ENCODE measurements at regions not wholly inside any gene's neighbourhood (a gene's known extent, or its start where the extent isn't known, plus 50 kb on each side); places are given as distances from the start of the nearest gene placed in this dataset.
A peak's percentile ranks its signal among the peaks of the same experiment; 100 is the strongest.

GRCh38 chr1:181142096-181142958, 53.8 kb downstream of the IER5 start (continued):
- TF ChIP-seq ZNF768 (CRISPR knock-in tag; IDR thresholded peaks at IDR 0.05) (peak; percentile 68), ZNF546 (CRISPR knock-in tag; conservative IDR thresholded peaks at IDR 0.05) (no peak), CBFB (CRISPR knock-in tag; IDR thresholded peaks at IDR 0.05) (no peak), ZNF251 (CRISPR knock-in tag; IDR thresholded peaks at IDR 0.05) (no peak), MBNL3 (CRISPR knock-in tag; conservative IDR thresholded peaks at IDR 0.05) (no peak), RAD21 (CRISPR knock-in tag; IDR thresholded peaks at IDR 0.05) (peak; percentile 99), ZNF280D (CRISPR knock-in tag; IDR thresholded peaks at IDR 0.05) (no peak), FOXA1 (IDR thresholded peaks at IDR 0.05) (no peak), FOXA1 (CRISPR knock-in tag; IDR thresholded peaks at IDR 0.05) (peak; percentile 65; the same call in 1 of the 2 replicates), ZNF792 (CRISPR knock-in tag; IDR thresholded peaks at IDR 0.05) (0 out of 2 replicates have a peak, but pooled peaks have one; percentile 52), YY1 (IDR thresholded peaks at IDR 0.05; ENCODE audit: insufficient read depth, insufficient replicate concordance, low read depth, low read length) (peak; percentile 52), ZNF740 (CRISPR knock-in tag; IDR thresholded peaks at IDR 0.05) (no peak), U2AF1 (optimal IDR thresholded peaks at IDR 0.05; ENCODE audit: low read depth, low read length) (no peak), LCORL (IDR thresholded peaks at IDR 0.05) (no peak), LCORL (CRISPR knock-in tag; IDR thresholded peaks at IDR 0.05) (peak; percentile 29; the same call in 1 of the 2 replicates), NR2F6 (IDR thresholded peaks at IDR 0.05) (no peak), NR2F6 (CRISPR knock-in tag; IDR thresholded peaks at IDR 0.05) (peak; percentile 36; the same call in 1 of the 2 replicates), XRCC5 (optimal IDR thresholded peaks at IDR 0.05; ENCODE audit: low read length) (peak; percentile 72), ZNF430 (CRISPR knock-in tag; IDR thresholded peaks at IDR 0.05) (no peak)
- TF ChIP-seq, protein P1, sequence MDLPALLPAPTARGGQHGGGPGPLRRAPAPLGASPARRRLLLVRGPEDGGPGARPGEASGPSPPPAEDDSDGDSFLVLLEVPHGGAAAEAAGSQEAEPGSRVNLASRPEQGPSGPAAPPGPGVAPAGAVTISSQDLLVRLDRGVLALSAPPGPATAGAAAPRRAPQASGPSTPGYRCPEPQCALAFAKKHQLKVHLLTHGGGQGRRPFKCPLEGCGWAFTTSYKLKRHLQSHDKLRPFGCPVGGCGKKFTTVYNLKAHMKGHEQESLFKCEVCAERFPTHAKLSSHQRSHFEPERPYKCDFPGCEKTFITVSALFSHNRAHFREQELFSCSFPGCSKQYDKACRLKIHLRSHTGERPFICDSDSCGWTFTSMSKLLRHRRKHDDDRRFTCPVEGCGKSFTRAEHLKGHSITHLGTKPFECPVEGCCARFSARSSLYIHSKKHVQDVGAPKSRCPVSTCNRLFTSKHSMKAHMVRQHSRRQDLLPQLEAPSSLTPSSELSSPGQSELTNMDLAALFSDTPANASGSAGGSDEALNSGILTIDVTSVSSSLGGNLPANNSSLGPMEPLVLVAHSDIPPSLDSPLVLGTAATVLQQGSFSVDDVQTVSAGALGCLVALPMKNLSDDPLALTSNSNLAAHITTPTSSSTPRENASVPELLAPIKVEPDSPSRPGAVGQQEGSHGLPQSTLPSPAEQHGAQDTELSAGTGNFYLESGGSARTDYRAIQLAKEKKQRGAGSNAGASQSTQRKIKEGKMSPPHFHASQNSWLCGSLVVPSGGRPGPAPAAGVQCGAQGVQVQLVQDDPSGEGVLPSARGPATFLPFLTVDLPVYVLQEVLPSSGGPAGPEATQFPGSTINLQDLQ (CRISPR knock-in tag; IDR thresholded peaks at IDR 0.05) = peak; percentile 71; the same call in 1 of the 2 replicates
- TF ChIP-seq, protein P2, sequence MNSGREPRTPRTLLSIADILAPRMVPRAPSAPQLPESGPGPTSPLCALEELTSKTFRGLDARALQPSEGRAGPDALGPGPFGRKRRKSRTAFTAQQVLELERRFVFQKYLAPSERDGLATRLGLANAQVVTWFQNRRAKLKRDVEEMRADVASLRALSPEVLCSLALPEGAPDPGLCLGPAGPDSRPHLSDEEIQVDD (CRISPR knock-in tag; IDR thresholded peaks at IDR 0.05; ENCODE audit: borderline replicate concordance) = no peak
- TF ChIP-seq, protein P3, sequence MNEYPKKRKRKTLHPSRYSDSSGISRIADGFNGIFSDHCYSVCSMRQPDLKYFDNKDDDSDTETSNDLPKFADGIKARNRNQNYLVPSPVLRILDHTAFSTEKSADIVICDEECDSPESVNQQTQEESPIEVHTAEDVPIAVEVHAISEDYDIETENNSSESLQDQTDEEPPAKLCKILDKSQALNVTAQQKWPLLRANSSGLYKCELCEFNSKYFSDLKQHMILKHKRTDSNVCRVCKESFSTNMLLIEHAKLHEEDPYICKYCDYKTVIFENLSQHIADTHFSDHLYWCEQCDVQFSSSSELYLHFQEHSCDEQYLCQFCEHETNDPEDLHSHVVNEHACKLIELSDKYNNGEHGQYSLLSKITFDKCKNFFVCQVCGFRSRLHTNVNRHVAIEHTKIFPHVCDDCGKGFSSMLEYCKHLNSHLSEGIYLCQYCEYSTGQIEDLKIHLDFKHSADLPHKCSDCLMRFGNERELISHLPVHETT (CRISPR knock-in tag; conservative IDR thresholded peaks at IDR 0.05) = no peak
